22Rv1 (cell line): ENCODE measurements at regions not wholly inside any gene's neighbourhood (a gene's known extent, or its start where the extent isn't known, plus 50 kb on each side); places are given as distances from the start of the nearest gene placed in this dataset.

Experiments used
- CTCF ChIP-seq: fragments of 450-650 bp; IDR thresholded peaks from 2 replicates; pipeline ENCODE4 v1.5.1; 2017; ENCODE audit warnings: mild to moderate bottlenecking
- ZFX ChIP-seq: fragments of 450-650 bp; IDR thresholded peaks from 2 replicates; pipeline ENCODE4 v1.6.1; 2017; ENCODE audit warnings: antibody characterized with exemption, borderline replicate concordance

- no peak for TF ChIP-seq CTCF
- no peak for TF ChIP-seq ZFX
These were observed 97.4 kb downstream of the OR2B2 start for GRCh38 chr6:27814665-27815424.
